ENCODE measurements at regions not wholly inside any gene's neighbourhood (a gene's known extent, or its start where the extent isn't known, plus 50 kb on each side); places are given as distances from the start of the nearest gene placed in this dataset.

DNA sequence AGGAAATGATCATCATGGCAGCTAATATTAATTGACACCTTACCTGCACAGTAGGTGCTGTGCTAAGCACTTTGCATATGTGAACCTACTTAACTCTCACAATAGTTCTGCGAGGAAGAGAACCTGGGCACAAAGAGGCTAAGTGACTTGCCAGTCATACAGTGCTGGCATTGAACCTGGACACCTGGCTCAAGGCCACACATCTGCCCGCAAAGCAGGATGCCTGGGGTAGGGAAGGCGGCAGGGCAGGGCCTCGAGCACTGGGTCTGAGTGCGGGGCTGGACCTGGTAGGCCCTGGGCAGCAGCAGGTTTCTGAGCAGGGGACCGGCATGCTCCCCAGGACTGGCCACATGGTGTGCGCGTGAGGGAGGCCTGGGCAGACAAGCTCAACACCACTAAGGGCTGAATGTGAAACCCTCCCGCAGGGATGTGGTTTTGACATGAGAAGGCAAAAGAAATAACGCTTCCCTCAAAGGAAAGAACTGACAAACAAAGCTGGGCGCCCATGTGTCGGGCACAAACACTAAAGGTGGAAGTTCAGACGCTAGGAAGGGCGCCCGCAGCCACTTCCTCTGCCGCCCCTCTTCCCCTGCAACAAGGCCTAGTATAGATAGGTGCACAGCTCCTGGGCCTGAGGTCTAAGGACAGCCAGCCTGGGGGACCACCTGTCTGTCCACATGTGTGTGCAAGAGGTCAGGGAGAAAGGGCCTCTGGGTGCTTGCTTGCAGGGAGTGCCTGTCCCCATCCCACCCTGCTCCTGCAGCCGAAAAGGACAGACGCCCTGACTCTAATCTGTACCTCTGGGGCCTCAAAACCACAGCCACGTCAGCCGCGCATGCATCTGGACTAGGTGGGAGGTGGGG is 92.5 kb downstream of the ZFP36L2 start:
- TF ChIP-seq, protein P1, sequence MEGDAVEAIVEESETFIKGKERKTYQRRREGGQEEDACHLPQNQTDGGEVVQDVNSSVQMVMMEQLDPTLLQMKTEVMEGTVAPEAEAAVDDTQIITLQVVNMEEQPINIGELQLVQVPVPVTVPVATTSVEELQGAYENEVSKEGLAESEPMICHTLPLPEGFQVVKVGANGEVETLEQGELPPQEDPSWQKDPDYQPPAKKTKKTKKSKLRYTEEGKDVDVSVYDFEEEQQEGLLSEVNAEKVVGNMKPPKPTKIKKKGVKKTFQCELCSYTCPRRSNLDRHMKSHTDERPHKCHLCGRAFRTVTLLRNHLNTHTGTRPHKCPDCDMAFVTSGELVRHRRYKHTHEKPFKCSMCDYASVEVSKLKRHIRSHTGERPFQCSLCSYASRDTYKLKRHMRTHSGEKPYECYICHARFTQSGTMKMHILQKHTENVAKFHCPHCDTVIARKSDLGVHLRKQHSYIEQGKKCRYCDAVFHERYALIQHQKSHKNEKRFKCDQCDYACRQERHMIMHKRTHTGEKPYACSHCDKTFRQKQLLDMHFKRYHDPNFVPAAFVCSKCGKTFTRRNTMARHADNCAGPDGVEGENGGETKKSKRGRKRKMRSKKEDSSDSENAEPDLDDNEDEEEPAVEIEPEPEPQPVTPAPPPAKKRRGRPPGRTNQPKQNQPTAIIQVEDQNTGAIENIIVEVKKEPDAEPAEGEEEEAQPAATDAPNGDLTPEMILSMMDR (IDR thresholded peaks at IDR 0.05; ENCODE audit: insufficient read depth, low read depth, low read length): no peak
- no peak overlapping the region for H3K4me3 ChIP-seq (ENCODE audit: low read depth, low read length)
- no peak for DNase-seq (ENCODE audit: low read depth)

DNA sequence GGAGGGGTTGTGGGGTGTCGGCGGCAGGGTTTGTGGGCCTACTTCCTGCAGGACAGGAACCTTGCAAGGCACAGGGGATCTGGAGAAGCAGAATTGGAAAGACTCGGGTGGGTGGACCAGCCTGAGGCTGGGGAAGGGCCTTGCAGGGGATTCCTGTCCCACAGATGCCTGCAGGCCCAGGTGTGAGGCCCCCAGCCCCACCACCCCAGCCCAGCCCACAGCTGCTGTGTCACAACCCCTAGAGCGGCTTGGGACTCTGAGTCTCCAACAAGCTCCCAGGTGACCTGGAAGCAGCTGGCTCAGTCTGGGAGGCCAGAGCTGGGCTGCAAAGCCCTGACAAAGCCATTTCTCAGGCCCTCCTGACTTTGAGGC is 93.1 kb downstream of the ZFP36L2 start:
- DNase-seq (ENCODE audit: low read depth): no peak
- TF ChIP-seq, protein P1 (IDR thresholded peaks at IDR 0.05; ENCODE audit: insufficient read depth, low read depth, low read length): no peak
- H3K4me3 ChIP-seq (ENCODE audit: low read depth, low read length): no peak overlapping the region

DNA sequence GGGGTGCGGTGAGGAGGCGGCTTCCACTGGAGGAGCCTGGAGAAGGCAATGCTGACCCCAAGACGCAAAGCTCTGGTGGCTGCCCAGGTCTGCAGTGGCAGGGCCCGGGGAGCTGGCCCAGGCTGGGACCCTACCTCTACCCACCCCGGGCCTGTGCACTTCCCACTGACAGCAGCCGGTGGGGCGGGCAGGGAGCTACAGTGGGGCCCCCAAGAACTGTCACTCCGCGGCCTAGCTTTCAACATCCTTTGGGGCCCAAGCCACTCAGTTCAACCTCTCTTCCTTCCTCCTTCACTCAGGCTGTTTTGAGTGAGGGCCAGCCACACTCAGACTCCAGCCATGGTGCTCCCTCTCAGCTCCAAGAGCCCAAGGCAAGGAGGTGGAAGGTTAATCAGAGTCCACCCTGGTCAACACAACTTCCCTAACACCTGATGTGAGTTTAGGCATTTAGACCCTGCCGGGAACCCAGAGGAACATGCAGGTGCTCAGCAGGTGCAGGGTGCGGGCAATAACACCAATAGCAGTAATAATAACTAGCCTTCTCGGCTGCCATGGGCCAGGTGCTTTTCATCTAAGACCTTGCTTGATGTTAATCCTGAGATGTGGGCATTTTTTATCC is 93.6 kb downstream of the ZFP36L2 start:
- TF ChIP-seq, protein P1 (IDR thresholded peaks at IDR 0.05; ENCODE audit: insufficient read depth, low read depth, low read length): no peak
- H3K4me3 ChIP-seq (ENCODE audit: low read depth, low read length): no peak overlapping the region
- no peak for DNase-seq (ENCODE audit: low read depth)

DNA sequence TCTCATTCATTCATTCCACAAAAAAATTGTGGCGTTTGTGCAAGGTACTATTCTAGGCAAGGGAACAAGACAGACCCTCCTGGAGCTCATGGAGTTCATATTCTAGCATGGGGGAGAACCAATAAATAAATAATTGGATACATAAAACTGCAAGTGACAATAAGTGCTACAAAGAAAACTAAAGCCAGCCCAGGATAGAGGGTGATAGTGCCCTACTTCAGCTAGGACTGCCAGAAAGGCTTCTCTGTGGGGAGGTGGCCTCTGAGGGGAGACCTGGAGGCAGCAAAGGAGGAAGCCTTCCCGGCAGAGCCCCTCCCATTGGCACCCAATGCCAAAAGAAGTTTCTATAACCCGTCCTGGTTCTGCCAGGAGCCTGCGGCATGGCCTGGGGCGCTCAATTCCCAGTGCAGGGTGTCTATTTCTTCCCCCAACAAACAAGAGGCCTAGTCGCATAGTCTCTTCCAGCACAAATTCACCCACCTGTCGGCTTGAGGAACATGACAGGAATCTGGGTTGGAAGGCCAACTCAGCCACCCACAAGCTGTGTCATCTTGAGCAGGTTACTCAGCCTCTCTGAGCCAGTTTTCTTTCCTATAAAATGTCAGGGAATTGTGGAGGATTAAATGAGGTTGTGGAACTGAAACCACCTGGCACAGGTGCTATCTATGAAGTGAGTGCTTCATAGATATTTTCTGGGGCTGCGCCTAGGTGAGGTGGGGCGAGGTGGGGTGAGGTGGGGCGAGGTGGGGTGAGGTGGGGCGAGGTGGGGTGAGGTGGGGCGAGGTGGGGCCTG is 94.3 kb downstream of the ZFP36L2 start:
- TF ChIP-seq, protein P1 (IDR thresholded peaks at IDR 0.05; ENCODE audit: insufficient read depth, low read depth, low read length): no peak
- no peak overlapping the region for H3K4me3 ChIP-seq (ENCODE audit: low read depth, low read length)
- DNase-seq (ENCODE audit: low read depth): no peak

DNA sequence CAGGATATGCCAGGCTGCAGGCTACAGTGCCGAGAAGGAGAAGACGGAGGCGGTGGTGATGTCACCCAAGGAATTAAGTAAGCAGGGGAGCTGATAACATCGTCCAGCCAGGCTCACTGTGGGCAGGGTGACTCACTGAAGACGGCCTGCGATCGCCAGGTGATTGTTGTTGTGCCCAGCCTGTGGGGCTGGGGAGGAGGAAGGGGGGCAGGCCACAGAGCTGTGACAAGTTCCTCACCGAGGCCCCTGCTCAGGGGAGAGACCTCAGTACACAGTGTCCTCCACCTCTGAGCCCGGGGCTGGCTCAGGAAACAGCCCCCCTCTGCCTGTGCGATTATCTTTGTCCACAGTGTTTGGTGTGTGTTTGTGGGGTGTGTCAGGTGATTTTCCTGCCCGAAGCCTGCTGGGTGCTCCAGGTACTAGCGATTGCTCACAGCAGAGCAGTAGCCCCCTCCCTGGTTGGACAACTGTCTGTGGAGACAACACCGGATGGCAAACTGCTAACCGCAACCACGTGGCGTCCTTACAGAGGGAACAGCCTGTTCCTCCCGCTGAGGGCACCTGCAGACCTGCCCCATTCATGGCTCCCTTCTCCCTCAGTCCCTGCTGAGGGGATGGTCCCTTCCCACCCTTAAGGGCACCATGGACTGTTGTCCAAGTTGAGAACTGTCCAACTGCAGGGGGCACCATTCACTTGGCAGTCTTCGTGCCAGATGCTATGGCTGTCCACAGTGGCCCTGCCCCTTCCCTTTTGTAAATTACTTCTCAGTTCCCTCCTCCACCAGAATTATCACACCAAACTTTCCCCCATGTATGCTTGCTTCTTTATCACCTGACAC is 95.1 kb downstream of the ZFP36L2 start:
- TF ChIP-seq, protein P1 (IDR thresholded peaks at IDR 0.05; ENCODE audit: insufficient read depth, low read depth, low read length): peak; percentile 40
- H3K4me3 ChIP-seq (ENCODE audit: low read depth, low read length): no peak overlapping the region
- DNase-seq (ENCODE audit: low read depth): peak; percentile 94

DNA sequence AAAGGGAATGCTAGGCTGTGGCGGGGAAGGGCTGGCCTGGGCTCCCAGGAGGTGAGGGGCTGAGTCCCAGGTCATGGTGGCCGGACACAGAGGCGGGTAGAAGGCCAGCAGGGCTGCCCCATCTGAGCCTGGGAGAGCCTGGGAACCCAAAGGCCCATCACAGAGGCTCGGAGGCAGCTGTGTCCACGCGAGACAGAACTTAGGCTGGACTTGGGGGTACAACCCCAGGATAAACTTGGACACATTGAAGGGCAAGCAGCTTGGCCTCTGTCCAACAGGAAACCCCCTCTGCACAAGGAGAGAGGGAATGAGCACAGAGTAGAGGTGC is 95.9 kb downstream of the ZFP36L2 start:
- TF ChIP-seq, protein P1 (IDR thresholded peaks at IDR 0.05; ENCODE audit: insufficient read depth, low read depth, low read length): no peak
- DNase-seq (ENCODE audit: low read depth): no peak
- H3K4me3 ChIP-seq (ENCODE audit: low read depth, low read length): no peak overlapping the region

All from fibroblast of villous mesenchyme (primary cell).